A549 (cell line): ENCODE measurements at regions not wholly inside any gene's neighbourhood (a gene's known extent, or its start where the extent isn't known, plus 50 kb on each side); places are given as distances from the start of the nearest gene placed in this dataset.

Experiments
- ATAC-seq, 2 experiments: fragments of 200-7000 bp in 1 of 2; fragments of >200 bp in 1 of 2; cut with Nextera tagmentation in 1 of 2; cut with Tn5 transposase in 1 of 2; 3 replicates each; pipeline versions ENCODE4 v1.8.0 to v1.9.1; 2018 to 2020; ENCODE audit warnings: mild to moderate bottlenecking in 1 of 2, moderate library complexity in 1 of 2
- CTCF ChIA-PET: fragments of 300-600 bp; sonication (Branson Sonifier 250); formaldehyde crosslinking; extraction: SDS; loops from one replicate; lab custom pipeline; 2021; ENCODE audit warnings: antibody characterized with exemption, inconsistent platforms; lab: Yijun Ruan, JAX
- POLR2A ChIA-PET: fragments of 350-600 bp; formaldehyde crosslinking; extraction: SDS; loops from one replicate; lab custom pipeline; 2021; ENCODE audit warnings: antibody characterized with exemption, inconsistent platforms; lab: Yijun Ruan, JAX
- DNase-seq, 2 experiments: peaks; one replicate each; pipeline versions ENCODE4 v3.0.0 to v3.0.0-alpha.2; 2011 to 2016; ENCODE audit warnings: low read depth in 1 of 2, low spot score in 1 of 2
- FAIRE-seq: peaks from 2 replicates; lab custom pipeline; 2011; peaks lifted over from hg19 to GRCh38; lab: Jason Lieb, UNC
- H3K27ac ChIP-seq, 2 experiments: fragments of >200 bp; sonication (Bioruptor Twin); formaldehyde crosslinking; 3 replicates each; pipeline ENCODE4 v1.5.1; 2016 to 2017
- H3K4me1 ChIP-seq: fragments of >200 bp; sonication (Bioruptor Twin); formaldehyde crosslinking; 3 replicates; pipeline ENCODE4 v1.6.1; 2016
- H3K4me2 ChIP-seq: fragments of >200 bp; sonication (Bioruptor Twin); formaldehyde crosslinking; 3 replicates; pipeline ENCODE4 v1.6.1; 2016
- H3K4me3 ChIP-seq: fragments of >200 bp; sonication (Bioruptor Twin); formaldehyde crosslinking; 3 replicates; pipeline ENCODE4 v1.5.1; 2016
- H3K9me3 ChIP-seq: fragments of >200 bp; sonication (Bioruptor Twin); formaldehyde crosslinking; 3 replicates; pipeline ENCODE4 v1.6.1; 2016
- CBX2 ChIP-seq: fragments of 200-600 bp; sonication (generic); IDR thresholded peaks from 2 replicates; pipeline ENCODE4 v1.6.1; 2016; ENCODE audit warnings: low read depth, mild to moderate bottlenecking, borderline replicate concordance
- CEBPB ChIP-seq, 2 experiments: fragments of >200 bp in 1 of 2; sonication (Bioruptor Twin) in 1 of 2; formaldehyde crosslinking in 1 of 2; IDR thresholded peaks; 2 replicates each; pipeline ENCODE4 v1.6.1; 2012 to 2016
- FOSB ChIP-seq: fragments of 250-450 bp; sonication (Bioruptor Pico); IDR thresholded peaks from 2 replicates; pipeline ENCODE4 v1.5.0; 2020; ENCODE audit warnings: mild to moderate bottlenecking, moderate library complexity
- FOSL2 ChIP-seq, 2 experiments: fragments of 450-650 bp in 1 of 2; fragments of >200 bp in 1 of 2; sonication (Bioruptor Twin) in 1 of 2; formaldehyde crosslinking; IDR thresholded peaks; 2 replicates each; pipeline versions ENCODE4 v1.5.0 to v1.6.1; 2016 to 2020; ENCODE audit warnings: mild to moderate bottlenecking in 1 of 2, moderate library complexity in 1 of 2
- FOXS1 ChIP-seq: fragments of 250-450 bp; sonication (Bioruptor Pico); IDR thresholded peaks from 2 replicates; pipeline ENCODE4 v1.5.0; 2020; ENCODE audit warnings: mild to moderate bottlenecking, moderate library complexity
- HEYL ChIP-seq: fragments of 250-450 bp; sonication (Bioruptor Pico); IDR thresholded peaks from 2 replicates; pipeline ENCODE4 v1.8.0; 2021; ENCODE audit warnings: mild to moderate bottlenecking, moderate library complexity
- JUN ChIP-seq, 2 experiments: fragments of >200 bp; sonication (Bioruptor Twin); formaldehyde crosslinking; IDR thresholded peaks; 2 replicates in 1 of 2; 3 replicates in 1 of 2; pipeline ENCODE4 v1.6.1; 2016 to 2017
- KDM5A ChIP-seq: fragments of 200-600 bp; sonication (generic); IDR thresholded peaks from 2 replicates; pipeline ENCODE4 v1.6.1; 2016; ENCODE audit warnings: antibody characterized with exemption, mild to moderate bottlenecking
- NFE2L2 ChIP-seq: fragments of 150-350 bp; conservative IDR thresholded peaks from 2 replicates; pipeline ENCODE4 v1.6.1; 2014; ENCODE audit warnings: low read length
- POLR2AphosphoS2 ChIP-seq: conservative IDR thresholded peaks from 2 replicates; pipeline ENCODE4 v1.6.1; 2012; ENCODE audit warnings: low read length, improper control_type of control experiment, inconsistent platforms
- RAD21 ChIP-seq, 2 experiments: fragments of >200 bp in 1 of 2; sonication (Bioruptor Twin) in 1 of 2; formaldehyde crosslinking in 1 of 2; IDR thresholded peaks in 1 of 2; conservative IDR thresholded peaks in 1 of 2; 2 replicates in 1 of 2; 3 replicates in 1 of 2; pipeline ENCODE4 v1.6.1; 2012 to 2018; ENCODE audit warnings: inconsistent platforms in 1 of 2
- RNF2 ChIP-seq: fragments of 200-600 bp; sonication (generic); IDR thresholded peaks from 2 replicates; pipeline ENCODE4 v1.6.1; 2016; ENCODE audit warnings: low read depth, mild to moderate bottlenecking, antibody characterized with exemption, moderate library complexity, borderline replicate concordance
- SMC3 ChIP-seq: fragments of >200 bp; sonication (Bioruptor Twin); formaldehyde crosslinking; IDR thresholded peaks from 3 replicates; pipeline ENCODE4 v1.6.1; 2018; ENCODE audit warnings: inconsistent platforms
- TFCP2L1 ChIP-seq: fragments of 250-450 bp; sonication (Bioruptor Pico); IDR thresholded peaks from 2 replicates; pipeline ENCODE4 v1.5.0; 2021; ENCODE audit warnings: mild to moderate bottlenecking
- TP53 ChIP-seq: fragments of 250-450 bp; sonication (Bioruptor Pico); IDR thresholded peaks from 2 replicates; pipeline ENCODE4 v1.5.0; 2021; ENCODE audit warnings: mild to moderate bottlenecking, moderate library complexity
- ZFP36 ChIP-seq: fragments of 450-650 bp; IDR thresholded peaks from 2 replicates; pipeline ENCODE4 v1.6.1; 2014; ENCODE audit warnings: borderline replicate concordance; ENCODE audit not compliant: partially characterized antibody
- WGBS: methylation state at CpG from one replicate; pipeline ENCODE4 v1.1.6; 2017; ENCODE audit errors: missing lambda C conversion rate; 5-methylcytosine and 5-hydroxymethylcytosine counted together
- TF ChIP-seq, protein P1 (sequence below): IDR thresholded peaks from 2 replicates; pipeline ENCODE4 v1.6.1; 2012
- TF ChIP-seq, protein P2 (sequence below): IDR thresholded peaks from 2 replicates; pipeline ENCODE4 v1.6.1; 2012; ENCODE audit warnings: low read depth, borderline replicate concordance
- TF ChIP-seq, protein P3 (sequence below): fragments of >200 bp; sonication (Bioruptor Twin); formaldehyde crosslinking; IDR thresholded peaks from 3 replicates; pipeline ENCODE4 v1.6.1; 2016
- TF ChIP-seq, protein P4 (sequence below): fragments of >200 bp; sonication (Bioruptor Twin); formaldehyde crosslinking; IDR thresholded peaks from 3 replicates; pipeline ENCODE4 v1.5.1; 2016
- TF ChIP-seq, protein P5 (sequence below): fragments of 150-350 bp; IDR thresholded peaks from 2 replicates; pipeline ENCODE4 v1.6.1; 2014; ENCODE audit warnings: low read depth, mild to moderate bottlenecking, low read length

DNA sequence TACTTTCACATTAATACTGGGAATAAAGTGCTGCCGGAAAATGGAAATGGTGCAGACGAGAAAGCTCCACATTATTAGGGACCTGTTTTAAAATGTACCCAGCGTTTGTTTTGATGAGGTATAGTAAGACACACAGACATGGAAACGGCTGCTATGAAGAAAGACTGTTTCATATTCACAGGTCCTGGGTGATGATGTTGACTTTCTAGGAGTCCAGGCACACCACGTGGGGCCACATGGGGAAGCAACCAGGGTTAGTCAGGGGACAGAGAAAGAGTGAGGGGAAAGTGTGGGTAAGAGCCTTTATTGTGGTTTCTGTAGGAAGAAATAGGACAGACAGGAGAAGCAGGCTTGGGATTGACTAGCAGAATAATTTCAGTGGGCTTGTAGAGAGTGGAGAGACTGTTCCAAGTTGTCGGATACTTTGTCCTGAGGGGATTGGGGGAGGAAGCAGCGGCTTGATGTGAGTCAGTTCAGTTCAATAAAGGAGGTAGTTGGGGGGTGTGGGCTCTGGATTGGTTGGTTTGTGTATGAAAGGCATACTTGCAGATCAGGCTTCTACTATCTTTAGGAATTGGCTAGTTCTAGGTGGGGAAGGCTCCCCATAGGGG is 112.0 kb upstream of the MCHR2 start:
- Histone ChIP-seq H3K4me3 (no peak overlapping the region), H3K9me3 (no peaks in the 10 kb centered on the region), H3K27ac (no peak overlapping the region), H3K4me1 (no peaks in the 10 kb centered on the region), H3K4me2 (no peak overlapping the region)
- CTCF ChIA-PET = interaction anchor here (1.0 to 1.4 kb wide), 2 partner anchors 238 to 359 kb away, joined by 3 to 5 read pairs; partner anchors contain the start of gene SIM1
- POLR2A ChIA-PET = no interaction called here
- ATAC-seq = no peak
- FAIRE-seq = no peak
- 50% methylated on average over 7 of the region's 7 CpGs for WGBS
- TF ChIP-seq FOSB (CRISPR knock-in tag) = no peak
- TF ChIP-seq KDM5A = no peak
- no peak for DNase-seq

DNA sequence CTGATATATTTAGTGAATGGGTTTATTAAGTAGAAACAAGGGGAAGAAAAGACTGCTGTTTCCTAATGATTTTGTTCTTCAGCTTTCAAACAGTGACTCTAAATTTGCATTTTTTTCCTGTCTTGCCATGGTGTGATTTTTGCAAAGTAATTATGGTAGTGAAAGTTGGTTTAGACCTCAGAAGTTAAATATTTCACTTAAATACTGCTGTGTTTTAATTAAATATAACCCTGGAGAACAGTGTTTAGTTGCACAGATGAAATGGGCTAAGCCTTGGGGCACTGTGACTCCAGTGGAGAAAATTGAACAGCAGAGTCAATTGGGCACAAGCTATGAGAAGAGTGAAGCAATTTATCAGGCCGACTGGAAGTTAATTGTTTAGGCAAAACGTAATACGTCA is 111.1 kb upstream of the MCHR2 start:
- DNase-seq = no peak
- FAIRE-seq = no peak
- TF ChIP-seq, protein P1, sequence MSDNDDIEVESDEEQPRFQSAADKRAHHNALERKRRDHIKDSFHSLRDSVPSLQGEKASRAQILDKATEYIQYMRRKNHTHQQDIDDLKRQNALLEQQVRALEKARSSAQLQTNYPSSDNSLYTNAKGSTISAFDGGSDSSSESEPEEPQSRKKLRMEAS = no peak
- TF ChIP-seq, protein P2, sequence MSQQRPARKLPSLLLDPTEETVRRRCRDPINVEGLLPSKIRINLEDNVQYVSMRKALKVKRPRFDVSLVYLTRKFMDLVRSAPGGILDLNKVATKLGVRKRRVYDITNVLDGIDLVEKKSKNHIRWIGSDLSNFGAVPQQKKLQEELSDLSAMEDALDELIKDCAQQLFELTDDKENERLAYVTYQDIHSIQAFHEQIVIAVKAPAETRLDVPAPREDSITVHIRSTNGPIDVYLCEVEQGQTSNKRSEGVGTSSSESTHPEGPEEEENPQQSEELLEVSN = no peak
- no peak for TF ChIP-seq RNF2
- no peak for TF ChIP-seq JUN (IDR thresholded peaks at IDR 0.05)
- no peak for TF ChIP-seq TP53 (CRISPR knock-in tag)
- no peak for TF ChIP-seq POLR2AphosphoS2
- TF ChIP-seq NFE2L2 = no peak
- no peak for TF ChIP-seq FOXS1 (CRISPR knock-in tag)
- TF ChIP-seq, protein P3, sequence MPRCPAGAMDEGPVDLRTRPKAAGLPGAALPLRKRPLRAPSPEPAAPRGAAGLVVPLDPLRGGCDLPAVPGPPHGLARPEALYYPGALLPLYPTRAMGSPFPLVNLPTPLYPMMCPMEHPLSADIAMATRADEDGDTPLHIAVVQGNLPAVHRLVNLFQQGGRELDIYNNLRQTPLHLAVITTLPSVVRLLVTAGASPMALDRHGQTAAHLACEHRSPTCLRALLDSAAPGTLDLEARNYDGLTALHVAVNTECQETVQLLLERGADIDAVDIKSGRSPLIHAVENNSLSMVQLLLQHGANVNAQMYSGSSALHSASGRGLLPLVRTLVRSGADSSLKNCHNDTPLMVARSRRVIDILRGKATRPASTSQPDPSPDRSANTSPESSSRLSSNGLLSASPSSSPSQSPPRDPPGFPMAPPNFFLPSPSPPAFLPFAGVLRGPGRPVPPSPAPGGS = no peak
- no peak for TF ChIP-seq RAD21 (conservative IDR thresholded peaks at IDR 0.05 in 1 of 2, IDR thresholded peaks at IDR 0.05 in 1 of 2)
- TF ChIP-seq ZFP36 = no peak
- TF ChIP-seq CEBPB (IDR thresholded peaks at IDR 0.05) = no peak
- TF ChIP-seq, protein P4, sequence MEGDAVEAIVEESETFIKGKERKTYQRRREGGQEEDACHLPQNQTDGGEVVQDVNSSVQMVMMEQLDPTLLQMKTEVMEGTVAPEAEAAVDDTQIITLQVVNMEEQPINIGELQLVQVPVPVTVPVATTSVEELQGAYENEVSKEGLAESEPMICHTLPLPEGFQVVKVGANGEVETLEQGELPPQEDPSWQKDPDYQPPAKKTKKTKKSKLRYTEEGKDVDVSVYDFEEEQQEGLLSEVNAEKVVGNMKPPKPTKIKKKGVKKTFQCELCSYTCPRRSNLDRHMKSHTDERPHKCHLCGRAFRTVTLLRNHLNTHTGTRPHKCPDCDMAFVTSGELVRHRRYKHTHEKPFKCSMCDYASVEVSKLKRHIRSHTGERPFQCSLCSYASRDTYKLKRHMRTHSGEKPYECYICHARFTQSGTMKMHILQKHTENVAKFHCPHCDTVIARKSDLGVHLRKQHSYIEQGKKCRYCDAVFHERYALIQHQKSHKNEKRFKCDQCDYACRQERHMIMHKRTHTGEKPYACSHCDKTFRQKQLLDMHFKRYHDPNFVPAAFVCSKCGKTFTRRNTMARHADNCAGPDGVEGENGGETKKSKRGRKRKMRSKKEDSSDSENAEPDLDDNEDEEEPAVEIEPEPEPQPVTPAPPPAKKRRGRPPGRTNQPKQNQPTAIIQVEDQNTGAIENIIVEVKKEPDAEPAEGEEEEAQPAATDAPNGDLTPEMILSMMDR = no peak
- no peak for TF ChIP-seq FOSL2 (IDR thresholded peaks at IDR 0.05)
- no peak for TF ChIP-seq FOSL2 (CRISPR knock-in tag; IDR thresholded peaks at IDR 0.05)
- no peak for TF ChIP-seq SMC3
- TF ChIP-seq, protein P5, sequence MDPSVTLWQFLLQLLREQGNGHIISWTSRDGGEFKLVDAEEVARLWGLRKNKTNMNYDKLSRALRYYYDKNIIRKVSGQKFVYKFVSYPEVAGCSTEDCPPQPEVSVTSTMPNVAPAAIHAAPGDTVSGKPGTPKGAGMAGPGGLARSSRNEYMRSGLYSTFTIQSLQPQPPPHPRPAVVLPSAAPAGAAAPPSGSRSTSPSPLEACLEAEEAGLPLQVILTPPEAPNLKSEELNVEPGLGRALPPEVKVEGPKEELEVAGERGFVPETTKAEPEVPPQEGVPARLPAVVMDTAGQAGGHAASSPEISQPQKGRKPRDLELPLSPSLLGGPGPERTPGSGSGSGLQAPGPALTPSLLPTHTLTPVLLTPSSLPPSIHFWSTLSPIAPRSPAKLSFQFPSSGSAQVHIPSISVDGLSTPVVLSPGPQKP = no peak
- no peak for TF ChIP-seq HEYL
- TF ChIP-seq TFCP2L1 (CRISPR knock-in tag) = no peak
- no peak for TF ChIP-seq KDM5A
- TF ChIP-seq CBX2 = no peak
- TF ChIP-seq, all 56 proteins: peak for 0
- no peak overlapping the region for H3K4me2 ChIP-seq
- no peaks in the 10 kb centered on the region for H3K4me1 ChIP-seq
- no peak overlapping the region for H3K4me3 ChIP-seq
- H3K27ac ChIP-seq = no peak overlapping the region
- WGBS = 53% methylated on average over 3 of the region's 3 CpGs
- POLR2A ChIA-PET = no interaction called here
- no peaks in the 10 kb centered on the region for H3K9me3 ChIP-seq
- CTCF ChIA-PET = interaction anchor here (1.0 kb wide), 1 partner anchor 237 kb away, joined by 3 read pairs; no protein-coding TSS in a partner anchor
- ATAC-seq = no peak
